AG09319 (cell line): ENCODE measurements at regions not wholly inside any gene's neighbourhood (a gene's known extent, or its start where the extent isn't known, plus 50 kb on each side); places are given as distances from the start of the nearest gene placed in this dataset.

Experiments used
- DNase-seq: peaks from one replicate; pipeline ENCODE4 v3.0.0-alpha.2; 2010; ENCODE audit warnings: low read depth; ENCODE audit errors: extremely low read depth
- TF ChIP-seq, protein P1 (sequence below): IDR thresholded peaks from 2 replicates; pipeline ENCODE4 v1.5.1; 2011; ENCODE audit warnings: low read depth, mild to moderate bottlenecking, inconsistent platforms, low read length, moderate library complexity

DNA sequence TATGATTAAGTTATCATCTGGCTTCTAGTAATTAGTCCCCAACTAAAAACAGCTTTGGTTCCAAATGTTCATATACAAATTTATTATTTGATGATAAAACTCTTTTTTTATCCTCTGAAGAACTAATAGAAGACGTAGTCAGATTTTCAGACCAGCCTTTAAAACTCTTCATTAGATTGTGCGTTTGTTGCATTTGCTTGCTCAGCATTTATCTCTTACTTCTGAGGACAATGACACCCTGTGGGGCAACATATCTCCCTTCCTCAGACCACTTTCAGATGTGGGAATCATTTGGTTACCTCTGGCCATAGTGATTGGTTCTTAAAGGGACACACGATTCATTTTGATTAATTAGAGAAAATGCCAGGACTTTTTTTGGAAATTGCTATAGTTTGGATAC is 481.8 kb downstream of the HAO1 start:
- no peak for DNase-seq
- TF ChIP-seq, protein P1, sequence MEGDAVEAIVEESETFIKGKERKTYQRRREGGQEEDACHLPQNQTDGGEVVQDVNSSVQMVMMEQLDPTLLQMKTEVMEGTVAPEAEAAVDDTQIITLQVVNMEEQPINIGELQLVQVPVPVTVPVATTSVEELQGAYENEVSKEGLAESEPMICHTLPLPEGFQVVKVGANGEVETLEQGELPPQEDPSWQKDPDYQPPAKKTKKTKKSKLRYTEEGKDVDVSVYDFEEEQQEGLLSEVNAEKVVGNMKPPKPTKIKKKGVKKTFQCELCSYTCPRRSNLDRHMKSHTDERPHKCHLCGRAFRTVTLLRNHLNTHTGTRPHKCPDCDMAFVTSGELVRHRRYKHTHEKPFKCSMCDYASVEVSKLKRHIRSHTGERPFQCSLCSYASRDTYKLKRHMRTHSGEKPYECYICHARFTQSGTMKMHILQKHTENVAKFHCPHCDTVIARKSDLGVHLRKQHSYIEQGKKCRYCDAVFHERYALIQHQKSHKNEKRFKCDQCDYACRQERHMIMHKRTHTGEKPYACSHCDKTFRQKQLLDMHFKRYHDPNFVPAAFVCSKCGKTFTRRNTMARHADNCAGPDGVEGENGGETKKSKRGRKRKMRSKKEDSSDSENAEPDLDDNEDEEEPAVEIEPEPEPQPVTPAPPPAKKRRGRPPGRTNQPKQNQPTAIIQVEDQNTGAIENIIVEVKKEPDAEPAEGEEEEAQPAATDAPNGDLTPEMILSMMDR: no peak

DNA sequence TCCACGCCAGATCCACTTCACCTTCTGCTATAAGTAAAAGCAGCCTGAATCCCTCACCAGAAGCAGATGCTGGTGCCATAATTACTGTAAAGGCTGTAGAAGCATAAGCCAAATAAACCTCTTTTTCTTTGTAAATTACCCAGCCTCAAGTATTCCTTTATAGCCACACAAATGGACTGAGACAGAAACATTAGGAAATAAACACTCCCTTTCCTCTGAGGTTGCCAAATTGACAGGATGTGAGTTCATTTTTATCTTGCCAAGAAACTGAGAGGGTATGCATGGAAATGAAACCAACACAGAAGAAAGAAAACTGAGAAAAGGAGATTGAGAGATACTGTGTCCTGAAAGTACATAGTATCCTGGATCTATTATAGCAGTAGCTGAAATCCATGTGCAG is 481.2 kb downstream of the HAO1 start:
- DNase-seq: no peak
- TF ChIP-seq, protein P1: no peak

DNA sequence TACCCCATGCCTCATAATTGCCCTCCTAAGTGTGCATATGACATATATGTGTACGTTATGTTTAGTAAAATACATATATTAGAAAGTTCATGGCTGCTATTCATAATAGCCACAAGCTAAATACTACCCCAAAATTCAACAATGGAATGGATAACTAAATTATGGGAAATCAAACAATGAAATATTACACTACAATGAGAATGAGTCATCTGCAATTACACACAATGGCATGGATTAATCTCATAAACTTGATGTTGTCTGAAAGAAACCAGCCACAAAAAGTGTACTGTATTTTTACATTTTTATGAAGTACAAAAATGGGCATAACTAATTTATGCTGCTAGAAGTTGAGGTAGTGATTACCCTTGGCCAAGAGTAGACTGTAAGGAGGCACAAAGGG is 477.0 kb downstream of the HAO1 start:
- TF ChIP-seq, protein P1: no peak
- no peak for DNase-seq

DNA sequence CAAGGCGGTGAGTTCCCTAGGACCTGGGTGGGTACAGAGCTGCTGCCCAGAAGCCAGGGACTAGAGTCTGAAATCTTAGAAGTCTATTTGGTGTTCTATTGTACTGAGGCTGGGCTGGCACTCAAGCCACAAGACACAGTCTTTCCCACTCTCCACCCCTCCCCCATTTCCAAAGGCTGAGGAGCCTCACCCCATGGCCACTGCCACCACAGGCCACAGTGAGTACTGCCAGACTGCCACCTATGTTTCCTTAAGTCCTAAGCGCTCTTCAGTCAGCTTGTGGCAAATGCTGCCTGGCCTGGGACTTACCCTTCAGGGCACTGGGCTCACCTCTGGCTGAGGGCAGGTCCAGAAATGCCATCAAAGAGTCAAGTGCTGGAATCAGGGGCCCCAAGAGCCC is 469.3 kb downstream of the HAO1 start:
- DNase-seq: no peak
- TF ChIP-seq, protein P1: no peak

DNA sequence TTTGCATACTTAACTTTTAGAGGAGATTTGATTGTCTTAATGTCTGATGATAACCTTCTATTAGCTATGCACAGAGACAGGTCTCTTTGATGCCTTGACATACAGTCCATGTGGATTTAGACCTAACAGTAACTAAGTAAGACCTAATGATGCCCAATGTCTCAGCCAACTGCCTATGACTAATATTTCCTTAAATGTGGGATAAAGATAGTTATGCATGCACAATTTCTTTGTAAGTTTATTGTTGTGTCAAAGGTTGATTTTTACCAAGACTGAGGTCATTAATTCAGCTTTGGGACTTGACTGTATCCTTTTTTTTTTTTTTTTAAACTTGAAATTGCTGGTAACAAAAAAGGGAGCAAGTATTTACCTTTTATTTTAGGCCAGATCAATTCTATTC is 450.0 kb downstream of the HAO1 start:
- DNase-seq: no peak
- TF ChIP-seq, protein P1: no peak

DNA sequence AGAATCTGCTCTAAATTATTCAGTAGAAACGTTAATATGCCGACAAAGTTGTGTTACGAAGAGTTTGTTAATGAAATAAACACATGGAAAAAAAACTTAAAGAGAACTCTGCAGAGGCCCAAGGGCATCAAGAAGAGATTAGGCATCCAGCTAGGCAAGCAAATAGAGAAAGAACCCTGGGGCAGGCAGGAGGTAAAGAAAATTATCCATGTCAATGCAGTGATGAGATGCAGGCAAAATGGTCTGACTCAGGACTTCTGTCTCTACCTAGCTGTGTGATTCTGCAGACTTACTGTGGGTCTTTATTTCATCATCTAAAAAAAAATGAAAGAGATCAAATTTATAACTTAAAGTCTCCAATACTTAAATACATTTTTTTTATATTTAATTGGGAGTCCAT is 448.0 kb downstream of the HAO1 start:
- DNase-seq: no peak
- TF ChIP-seq, protein P1: no peak

DNA sequence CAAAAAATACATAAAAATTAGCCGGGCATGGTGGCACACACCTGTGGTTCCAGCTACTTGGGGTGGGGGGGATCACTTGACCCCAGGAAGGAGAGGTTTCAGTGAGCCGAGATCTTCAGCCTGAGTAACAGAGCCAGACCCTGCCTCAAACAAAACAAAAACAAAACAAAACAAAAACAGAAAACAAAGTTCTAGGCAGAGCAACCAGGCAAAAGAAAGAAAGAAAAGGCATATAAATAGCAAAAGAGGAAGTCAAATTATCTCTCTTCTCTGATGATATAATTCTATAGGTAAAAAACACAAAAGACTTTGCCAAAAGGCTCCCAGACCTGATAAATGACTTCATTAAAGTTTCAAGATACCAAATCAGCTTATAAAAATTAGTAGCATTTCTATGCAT is 446.9 kb downstream of the HAO1 start:
- TF ChIP-seq, protein P1: no peak
- DNase-seq: no peak
